Uterus (tissue), 3 donors: ENCODE measurements at regions not wholly inside any gene's neighbourhood (a gene's known extent, or its start where the extent isn't known, plus 50 kb on each side); places are given as distances from the start of the nearest gene placed in this dataset.

Source experiments
- DNase-seq, 2 donors: peaks; one replicate each; pipeline ENCODE4 v3.0.0-alpha.2; 2019 to 2020
- H3K27ac ChIP-seq, 2 donors: fragments of 200-600 bp; sonication (generic); 1 replicate in 1 of 2; 2 replicates in 1 of 2; pipeline ENCODE4 v1.5.1; 2016 to 2018
- H3K27me3 ChIP-seq, 2 donors: fragments of 200-600 bp; sonication (generic); one replicate each; pipeline ENCODE4 v1.5.1; 2018 to 2019; ENCODE audit warnings: control low read depth in 1 of 2
- H3K36me3 ChIP-seq, 2 donors: fragments of 200-600 bp; sonication (generic); one replicate each; pipeline ENCODE4 v1.5.1; 2019; ENCODE audit warnings: control low read depth in 1 of 2
- H3K4me1 ChIP-seq, 2 donors: fragments of 200-600 bp; sonication (generic); one replicate each; pipeline ENCODE4 v1.5.1; 2018 to 2019; ENCODE audit warnings: control low read depth in 1 of 2
- H3K4me3 ChIP-seq, 2 donors: fragments of 200-600 bp; sonication (generic); 1 replicate in 1 of 2; 2 replicates in 1 of 2; pipeline ENCODE4 v1.5.1; 2018 to 2019; ENCODE audit warnings: mild to moderate bottlenecking in 1 of 2
- H3K9me3 ChIP-seq, 2 donors: fragments of 200-600 bp; sonication (generic); one replicate each; pipeline ENCODE4 v1.5.1; 2019; ENCODE audit warnings: control low read depth in 1 of 2
- POLR2A ChIP-seq, 2 donors: fragments of 450-650 bp; IDR thresholded peaks; one replicate each; pipeline ENCODE4 v1.6.1; 2016; ENCODE audit warnings: antibody characterized with exemption in 2 of 2, mild to moderate bottlenecking in 1 of 2, moderate library complexity in 1 of 2
- intact Hi-C: fragments of 100-400 bp; cut with DNase I; formaldehyde crosslinking; loops from one replicate; pipeline ENCODE4 v1.15.1; 2023; ENCODE audit warnings: low total_unique reads
- TF ChIP-seq, protein P1 (sequence below), 4 experiments: fragments of 200-600 bp in 2 of 4; fragments of 450-650 bp in 2 of 4; sonication (generic) in 2 of 4; IDR thresholded peaks; one replicate each; pipeline ENCODE4 v1.5.1; 2016 to 2019; ENCODE audit warnings: antibody characterized with exemption in 4 of 4, mild to moderate bottlenecking in 2 of 4, moderate library complexity in 1 of 4
- donor health status: DM: yes; HTN: yes; CAD: no.

DNA sequence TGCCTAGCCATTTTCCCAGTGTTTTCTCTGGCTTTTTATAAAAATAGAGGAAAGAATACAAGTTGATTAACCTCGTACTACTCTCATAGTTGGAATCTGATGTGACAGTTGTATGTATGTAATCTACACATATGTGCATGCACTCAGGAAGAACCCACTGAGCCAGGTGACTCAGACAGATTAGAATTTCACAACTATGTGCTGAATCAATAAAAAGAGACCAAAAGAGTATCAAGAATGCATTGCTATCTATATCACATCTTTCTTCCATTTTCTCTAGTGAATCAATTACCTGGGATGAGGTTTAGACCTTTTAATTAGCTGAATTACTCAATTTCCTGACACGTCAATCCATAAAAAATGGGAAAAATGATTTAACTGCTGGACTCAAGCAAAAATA, 319.3 kb upstream of the ATP10A start:
- Histone ChIP-seq H3K36me3 (no peaks in the 10 kb centered on the region), H3K27me3 (no peaks in the 10 kb centered on the region), H3K27ac (no peak overlapping the region), H3K4me1 (no peaks in the 10 kb centered on the region), H3K9me3 (no peaks in the 10 kb centered on the region), H3K4me3 (no peak overlapping the region)
- no peak for DNase-seq
- intact Hi-C loops = no loop called here
- no peak for TF ChIP-seq POLR2A (IDR thresholded peaks at IDR 0.05)
- TF ChIP-seq, protein P1, sequence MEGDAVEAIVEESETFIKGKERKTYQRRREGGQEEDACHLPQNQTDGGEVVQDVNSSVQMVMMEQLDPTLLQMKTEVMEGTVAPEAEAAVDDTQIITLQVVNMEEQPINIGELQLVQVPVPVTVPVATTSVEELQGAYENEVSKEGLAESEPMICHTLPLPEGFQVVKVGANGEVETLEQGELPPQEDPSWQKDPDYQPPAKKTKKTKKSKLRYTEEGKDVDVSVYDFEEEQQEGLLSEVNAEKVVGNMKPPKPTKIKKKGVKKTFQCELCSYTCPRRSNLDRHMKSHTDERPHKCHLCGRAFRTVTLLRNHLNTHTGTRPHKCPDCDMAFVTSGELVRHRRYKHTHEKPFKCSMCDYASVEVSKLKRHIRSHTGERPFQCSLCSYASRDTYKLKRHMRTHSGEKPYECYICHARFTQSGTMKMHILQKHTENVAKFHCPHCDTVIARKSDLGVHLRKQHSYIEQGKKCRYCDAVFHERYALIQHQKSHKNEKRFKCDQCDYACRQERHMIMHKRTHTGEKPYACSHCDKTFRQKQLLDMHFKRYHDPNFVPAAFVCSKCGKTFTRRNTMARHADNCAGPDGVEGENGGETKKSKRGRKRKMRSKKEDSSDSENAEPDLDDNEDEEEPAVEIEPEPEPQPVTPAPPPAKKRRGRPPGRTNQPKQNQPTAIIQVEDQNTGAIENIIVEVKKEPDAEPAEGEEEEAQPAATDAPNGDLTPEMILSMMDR (IDR thresholded peaks at IDR 0.05) = no peak

DNA sequence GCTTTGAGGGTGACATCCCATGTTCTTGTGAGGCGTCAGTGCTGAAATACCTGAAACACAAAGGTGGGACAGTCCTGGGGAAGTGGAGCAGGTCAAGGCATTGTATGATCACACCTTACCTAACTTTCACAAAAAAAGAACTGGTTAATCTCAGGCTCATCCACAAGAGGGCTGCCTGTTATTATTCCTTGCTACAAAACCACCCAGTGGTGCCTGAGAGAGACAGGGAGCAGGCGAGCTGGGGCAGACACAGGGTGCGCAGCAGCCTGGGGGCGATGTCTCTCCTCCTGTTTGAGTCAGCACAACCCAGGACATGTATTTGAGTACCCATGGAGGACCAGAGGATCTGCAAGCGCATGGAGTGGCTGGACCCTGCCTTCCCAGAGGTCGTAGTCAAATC, 316.8 kb upstream of the ATP10A start:
- intact Hi-C loops = no loop called here
- Histone ChIP-seq H3K36me3 (no peaks in the 10 kb centered on the region), H3K27me3 (no peaks in the 10 kb centered on the region), H3K4me1 (no peaks in the 10 kb centered on the region), H3K4me3 (no peak overlapping the region), H3K27ac (no peak overlapping the region), H3K9me3 (no peaks in the 10 kb centered on the region)
- no peak for DNase-seq
- TF ChIP-seq, protein P1 (IDR thresholded peaks at IDR 0.05) = no peak
- no peak for TF ChIP-seq POLR2A (IDR thresholded peaks at IDR 0.05)

DNA sequence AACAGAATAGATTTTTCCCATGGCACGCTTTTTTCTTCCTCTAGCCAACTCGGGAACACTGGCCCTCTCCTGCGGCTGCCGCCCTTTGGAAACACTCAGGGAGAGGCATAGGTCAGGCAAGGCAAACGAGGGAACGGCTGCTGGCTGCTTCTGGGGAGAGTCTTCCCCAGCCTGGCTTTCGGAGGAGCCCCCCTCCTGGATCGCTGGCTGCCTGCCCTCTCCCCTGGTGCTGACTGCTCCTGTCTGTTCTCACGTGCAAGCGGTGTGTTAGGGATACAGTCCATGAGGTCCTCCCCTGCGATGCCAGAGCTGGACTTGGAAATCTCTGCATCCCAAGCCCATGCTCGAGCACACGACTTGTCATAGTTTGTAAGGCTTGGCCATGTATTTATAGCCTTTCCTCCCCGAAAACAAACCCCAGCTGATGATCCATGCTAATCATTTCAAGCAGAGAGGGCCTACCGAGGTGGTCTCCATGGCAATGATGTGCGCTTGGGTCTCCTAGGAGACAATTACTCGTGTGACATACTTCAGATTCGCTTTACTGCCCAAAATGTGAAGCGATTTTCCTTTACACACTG, 315.6 kb upstream of the ATP10A start:
- TF ChIP-seq POLR2A (IDR thresholded peaks at IDR 0.05) = no peak
- TF ChIP-seq, protein P1 (IDR thresholded peaks at IDR 0.05) = no peak
- H3K4me1 ChIP-seq = no peaks in the 10 kb centered on the region

DNA sequence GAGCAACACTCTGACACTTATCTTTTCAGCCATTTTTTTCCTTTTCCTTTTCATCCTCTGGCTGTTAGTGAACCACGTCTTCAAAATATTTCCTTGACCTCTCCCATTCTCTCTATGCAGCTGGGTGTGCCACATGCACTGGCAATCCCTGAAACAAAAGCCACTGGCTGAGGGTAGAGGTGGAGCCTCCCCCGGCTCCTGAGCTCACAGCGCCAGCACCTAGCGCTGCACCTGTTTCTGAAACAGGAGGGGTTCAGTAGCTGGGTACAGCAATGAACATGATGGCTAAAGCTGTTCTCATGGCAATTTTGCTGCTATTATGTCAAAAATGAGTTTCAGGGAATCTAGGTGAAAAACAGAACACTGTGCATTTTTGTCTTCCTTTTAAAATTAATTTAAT, 314.7 kb upstream of the ATP10A start:
- Histone ChIP-seq H3K4me1 (no peaks in the 10 kb centered on the region), H3K4me3 (no peak overlapping the region), H3K27ac (no peak overlapping the region), H3K27me3 (no peaks in the 10 kb centered on the region), H3K36me3 (no peaks in the 10 kb centered on the region), H3K9me3 (no peaks in the 10 kb centered on the region)
- DNase-seq = no peak
- TF ChIP-seq, protein P1 (IDR thresholded peaks at IDR 0.05) = no peak
- no peak for TF ChIP-seq POLR2A (IDR thresholded peaks at IDR 0.05)
- intact Hi-C loops = no loop called here

More for the DNA sequence above, 315.6 kb upstream of the ATP10A start:
- Histone ChIP-seq H3K36me3 (no peaks in the 10 kb centered on the region), H3K9me3 (no peaks in the 10 kb centered on the region), H3K27me3 (no peaks in the 10 kb centered on the region), H3K4me3 (no peak overlapping the region), H3K27ac (no peak overlapping the region)
- intact Hi-C loops = no loop called here
- DNase-seq = no peak

DNA sequence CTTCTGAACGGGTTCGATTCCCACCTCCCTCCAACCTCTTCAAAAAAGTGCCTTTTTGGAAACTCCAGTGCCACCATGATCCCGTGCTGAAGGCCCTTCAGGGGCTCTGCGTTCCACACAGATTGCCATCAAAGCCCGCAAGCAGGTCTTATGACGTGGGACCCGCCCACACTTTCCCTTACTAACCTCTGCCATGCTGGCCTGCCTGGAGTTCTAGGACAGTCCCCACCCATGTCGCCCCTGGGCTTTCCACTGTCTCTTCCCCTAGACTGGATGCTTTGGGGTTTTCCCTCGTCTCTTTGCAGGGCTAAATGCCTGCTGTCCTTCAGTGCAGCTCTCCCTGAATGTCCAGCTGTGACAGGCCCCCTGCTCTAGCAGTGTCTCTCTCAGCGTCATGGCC, 313.7 kb upstream of the ATP10A start:
- TF ChIP-seq POLR2A (IDR thresholded peaks at IDR 0.05) = no peak
- TF ChIP-seq, protein P1 (IDR thresholded peaks at IDR 0.05) = no peak
- H3K27ac ChIP-seq = no peak overlapping the region
- H3K27me3 ChIP-seq = no peaks in the 10 kb centered on the region

More for the DNA sequence above, 313.7 kb upstream of the ATP10A start:
- no peak overlapping the region for H3K4me3 ChIP-seq
- intact Hi-C loops = no loop called here
- H3K9me3 ChIP-seq = no peaks in the 10 kb centered on the region
- no peaks in the 10 kb centered on the region for H3K36me3 ChIP-seq
- no peak for DNase-seq
- no peaks in the 10 kb centered on the region for H3K4me1 ChIP-seq
